ENCODE measurements at regions not wholly inside any gene's neighbourhood (a gene's known extent, or its start where the extent isn't known, plus 50 kb on each side); places are given as distances from the start of the nearest gene placed in this dataset.
A peak's percentile ranks its signal among the peaks of the same experiment; 100 is the strongest.
"Not testable (repeated sequence)": the region's sequence is repeated elsewhere in the genome, so short reads cannot be mapped to it uniquely, and the experiment has no call there.

DNA sequence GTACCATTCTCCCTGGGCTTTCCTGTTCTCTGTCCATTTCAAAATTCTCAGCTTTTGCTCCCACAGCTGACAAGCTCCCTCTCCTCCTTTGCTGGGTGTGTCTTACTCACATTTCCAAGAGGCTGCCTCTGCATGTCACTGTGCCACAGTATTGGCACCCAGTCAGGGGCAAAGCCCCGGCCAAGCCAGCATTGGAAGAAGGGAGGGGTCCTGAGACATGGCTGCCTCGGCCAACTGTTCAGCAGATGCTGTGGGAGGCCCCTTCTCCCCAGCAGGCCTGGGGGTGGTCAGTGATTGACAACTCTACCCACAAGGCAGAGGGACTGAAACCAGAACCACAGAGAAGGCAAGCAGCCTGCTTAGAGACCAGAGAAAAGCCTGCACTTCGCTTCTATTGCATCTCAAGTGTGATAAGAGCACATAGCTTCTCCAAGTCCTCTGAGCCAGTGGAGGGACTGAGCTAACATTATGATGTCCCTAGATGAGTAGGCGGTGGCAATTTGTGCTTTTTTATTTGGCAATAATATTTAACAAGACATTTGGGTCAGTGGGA, 294.1 kb downstream of the SIPA1L2 start:
- no peak for DNase-seq

DNA sequence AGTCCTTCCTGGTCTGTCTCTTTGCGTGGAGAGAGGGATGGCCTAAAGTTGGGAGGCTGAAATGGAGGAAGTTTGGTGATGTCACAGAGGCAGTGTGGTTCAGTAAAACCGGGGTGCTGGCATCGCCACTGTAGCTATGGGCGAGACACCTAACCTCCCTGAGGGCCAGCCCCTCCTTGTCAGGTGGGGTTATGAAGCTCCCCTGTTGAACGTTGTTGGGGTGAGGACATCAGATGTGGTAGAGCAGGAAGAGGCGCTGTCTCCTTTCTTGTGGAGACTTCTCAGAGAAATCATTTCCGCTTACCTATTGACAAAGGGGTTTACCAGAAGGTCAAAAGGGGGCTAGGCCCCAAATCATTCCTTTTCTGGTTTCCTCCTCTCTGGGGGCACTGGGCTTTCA, 294.7 kb downstream of the SIPA1L2 start:
- DNase-seq, result peak; percentile 24 to 41

DNA sequence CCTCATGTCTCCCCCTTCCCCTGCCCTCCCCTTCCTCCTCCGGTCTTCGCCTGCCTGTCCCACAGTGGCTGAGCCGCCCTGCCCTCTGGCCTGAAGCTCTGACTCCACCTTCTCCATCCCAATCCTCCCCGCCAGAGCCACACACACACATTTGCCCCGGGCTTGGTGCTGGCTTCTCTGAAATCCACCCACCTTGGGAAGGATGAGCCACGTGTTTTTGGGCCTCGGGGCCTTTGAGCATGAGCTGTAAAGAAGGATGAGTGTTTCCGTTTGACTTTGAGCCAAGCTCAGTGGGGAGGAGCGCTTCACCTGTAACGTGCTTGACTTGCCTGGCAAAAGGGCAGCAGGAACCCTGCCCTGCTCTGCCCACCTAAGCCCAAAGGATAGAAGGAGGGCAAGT, 295.1 kb downstream of the SIPA1L2 start:
- DNase-seq, result no peak

DNA sequence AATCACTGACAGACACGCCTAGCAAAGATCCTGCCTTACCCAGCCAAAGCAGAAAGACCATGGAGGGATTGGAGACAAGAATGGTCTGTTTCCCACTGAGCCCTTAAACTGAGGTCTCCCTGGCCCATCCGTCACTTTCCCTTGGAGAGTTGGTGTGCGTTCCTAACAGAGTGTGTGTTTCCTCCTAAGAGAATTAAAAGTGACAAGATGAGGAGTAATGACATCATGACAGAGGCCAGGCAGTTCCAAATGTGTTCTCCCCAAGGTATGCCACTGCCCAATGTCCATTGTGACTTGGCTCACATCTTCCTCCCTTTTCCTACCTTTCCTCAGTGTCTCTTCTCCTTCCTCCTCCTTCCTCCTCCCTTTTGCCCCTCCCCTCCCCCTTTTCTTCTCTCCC, 295.7 kb downstream of the SIPA1L2 start:
- no peak for DNase-seq

DNA sequence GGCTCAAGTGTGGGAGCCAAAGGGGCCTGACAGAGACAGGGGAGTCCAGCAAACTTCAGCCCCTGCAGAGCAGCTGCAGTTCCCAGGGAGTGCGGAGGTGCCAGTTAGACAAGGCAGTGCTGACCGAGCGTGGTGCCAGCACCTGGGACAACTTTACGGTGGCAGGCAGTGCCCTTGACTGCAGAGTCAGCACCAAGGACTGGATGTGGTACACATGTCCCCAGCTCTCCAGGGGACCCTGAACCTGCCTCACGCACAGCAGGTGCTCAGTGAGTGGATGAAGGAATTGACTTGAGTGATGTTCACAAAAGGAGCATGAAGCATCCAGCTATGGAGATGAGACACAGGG, 296.5 kb downstream of the SIPA1L2 start:
- DNase-seq, result no peak

DNA sequence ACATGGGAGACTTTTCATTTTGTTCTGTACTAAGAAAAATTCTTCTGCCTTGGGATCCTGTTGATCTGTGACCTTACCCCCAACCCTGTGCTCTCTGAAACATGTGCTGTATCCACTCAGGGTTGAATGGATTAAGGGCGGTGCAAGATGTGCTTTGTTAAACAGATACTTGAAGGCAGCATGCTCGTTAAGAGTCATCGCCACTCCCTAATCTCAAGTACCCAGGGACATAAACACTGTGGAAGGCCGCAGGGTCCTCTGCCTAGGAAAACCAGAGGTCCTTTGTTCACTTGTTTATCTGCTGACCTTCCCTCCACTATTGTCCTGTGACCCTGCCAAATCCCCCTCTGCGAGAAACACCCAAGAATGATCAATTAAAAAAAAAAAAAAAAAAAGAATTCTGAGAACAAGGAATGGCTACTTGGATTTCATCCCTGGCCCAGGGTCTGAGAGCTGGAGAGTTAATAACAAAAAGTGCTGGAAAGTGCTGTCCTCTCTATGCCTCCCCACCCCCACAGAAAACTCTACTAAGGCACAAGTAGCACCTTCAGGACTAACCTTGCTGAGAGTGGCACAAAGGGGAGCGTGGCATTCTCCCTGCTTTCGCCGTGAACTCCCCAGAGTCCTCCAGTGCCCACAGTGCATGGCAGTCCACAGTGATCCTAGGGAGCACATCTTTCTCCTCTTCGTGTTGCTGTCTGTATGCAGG, 297.1 kb downstream of the SIPA1L2 start:
- DNase-seq, result not testable (repeated sequence)

DNA sequence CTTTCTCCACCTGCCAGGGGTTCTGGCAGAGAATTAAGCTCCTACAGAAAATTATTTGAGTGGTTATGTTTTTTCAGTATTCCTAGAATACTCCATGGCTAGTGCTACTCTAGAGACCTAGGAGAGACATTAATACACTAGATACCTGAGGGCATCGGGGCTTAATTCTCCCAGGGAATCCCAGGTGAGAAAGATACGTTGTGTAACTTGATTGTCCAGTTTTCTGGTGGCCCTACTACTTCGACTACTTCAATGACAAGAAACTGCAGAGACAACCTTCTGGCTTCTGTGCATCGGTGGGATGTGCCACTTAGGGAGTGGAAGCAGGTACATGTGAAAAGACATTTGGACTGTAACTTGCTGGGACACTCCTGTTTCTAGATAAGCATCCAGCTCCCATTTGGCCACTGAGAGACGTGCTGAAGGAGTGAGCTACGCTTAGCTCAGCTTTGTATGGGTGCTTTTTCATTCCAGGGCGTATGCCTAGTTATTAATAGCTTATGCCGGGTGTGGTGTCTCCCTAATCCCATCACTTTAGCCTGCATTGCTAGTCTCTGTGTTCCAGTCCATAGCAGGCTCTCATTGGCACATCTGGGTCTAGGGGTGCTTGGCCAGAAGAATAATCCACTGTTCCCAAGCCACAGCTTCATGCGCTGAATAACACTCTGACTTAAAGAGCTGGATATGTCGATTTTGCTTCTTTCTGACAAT, 300.7 kb downstream of the SIPA1L2 start:
- DNase-seq, result no peak

DNA sequence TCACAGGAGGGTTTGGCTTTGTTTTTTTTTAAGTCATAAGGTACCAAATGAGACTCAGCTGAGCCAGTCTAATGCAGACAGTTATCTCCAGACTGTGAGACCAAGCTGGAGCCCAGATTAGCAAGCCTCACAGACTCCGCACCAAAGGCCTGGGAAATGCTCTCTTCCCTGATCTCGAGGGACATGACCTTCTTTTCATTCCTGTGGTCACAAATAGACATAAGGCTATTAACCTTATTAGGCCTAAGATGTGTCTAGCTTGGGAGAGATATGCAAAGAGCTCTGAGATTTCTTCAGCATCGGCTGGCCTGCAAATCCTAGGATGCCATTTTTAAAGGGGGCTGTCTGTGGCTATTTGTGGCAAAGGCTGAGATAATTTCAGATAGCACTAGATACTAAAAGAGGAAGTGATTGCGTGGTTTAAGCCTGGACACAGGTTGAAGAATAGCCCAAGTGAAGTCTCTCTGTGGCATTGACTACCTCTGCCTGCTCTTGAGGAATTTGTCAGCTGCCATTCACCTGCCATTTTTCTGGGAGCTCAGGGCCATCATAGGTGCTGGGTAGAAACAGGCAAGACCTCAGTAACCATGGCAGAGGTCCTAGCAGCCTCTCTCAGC, 301.3 kb downstream of the SIPA1L2 start:
- DNase-seq, result no peak

DNA sequence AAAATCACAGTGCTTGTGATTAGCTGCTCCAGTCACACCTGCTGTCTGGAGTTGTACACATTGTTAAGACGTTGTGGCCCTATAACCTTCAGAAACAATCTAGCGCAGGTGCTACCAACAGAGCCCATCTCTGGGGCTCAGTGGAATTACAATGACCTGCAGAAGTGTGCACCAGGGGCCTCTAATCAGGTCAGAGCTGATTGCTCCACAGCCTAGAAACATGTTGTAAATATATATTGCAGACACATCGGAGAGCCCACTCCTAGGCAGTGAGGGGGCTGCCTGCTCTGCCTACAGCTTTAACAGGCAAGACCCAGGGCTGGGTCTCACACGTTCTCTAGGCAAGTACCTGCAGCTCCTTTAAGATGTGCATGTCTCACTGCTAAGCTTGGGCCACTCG, 302.0 kb downstream of the SIPA1L2 start:
- DNase-seq, result no peak

DNA sequence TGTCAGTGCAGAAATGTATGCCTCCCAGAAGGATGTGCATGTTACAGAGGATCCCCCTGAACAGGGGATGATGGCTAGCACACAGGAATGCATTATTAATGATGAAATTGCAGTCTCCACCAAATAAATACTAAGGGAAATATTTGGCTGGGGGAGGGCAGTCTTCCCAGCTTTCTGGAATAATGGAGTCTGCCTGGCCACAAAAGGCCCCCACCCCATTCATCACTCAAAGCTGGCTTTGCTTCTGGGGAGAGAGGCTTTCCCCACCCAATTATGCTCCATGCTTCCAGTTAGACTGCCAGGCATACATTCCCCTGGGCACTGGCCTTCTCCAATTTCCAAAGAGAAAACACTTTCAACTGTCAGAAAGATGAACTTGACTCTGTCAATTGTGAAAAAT, 302.7 kb downstream of the SIPA1L2 start:
- DNase-seq, result no peak

DNA sequence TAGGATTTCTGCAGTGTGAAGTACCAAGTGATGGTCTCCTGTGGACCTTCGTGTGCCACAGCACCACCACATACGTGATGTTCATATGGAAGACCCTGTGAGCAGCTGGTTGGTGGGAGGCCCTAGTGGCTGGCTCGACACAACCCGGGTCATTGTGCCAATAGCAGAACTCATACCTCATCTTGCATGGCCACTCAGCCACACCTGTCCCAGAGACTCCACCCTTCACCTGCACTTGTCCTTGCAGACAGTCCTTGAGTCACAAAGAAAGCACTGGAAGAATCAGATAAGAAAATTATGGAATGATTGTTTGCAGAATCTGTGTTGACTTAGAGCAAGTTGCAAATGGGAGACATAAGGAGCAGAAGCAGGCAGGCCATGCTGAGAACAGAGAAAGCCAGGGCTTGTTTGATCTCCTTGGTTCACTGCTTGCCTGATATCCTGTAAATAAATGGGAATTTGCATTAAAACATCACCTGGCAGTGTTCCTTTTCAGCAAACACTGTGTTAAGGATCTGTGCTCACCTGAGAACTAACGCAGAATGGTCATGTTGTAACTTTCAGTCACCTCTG, 307.7 kb downstream of the SIPA1L2 start:
- no peak for DNase-seq

DNA sequence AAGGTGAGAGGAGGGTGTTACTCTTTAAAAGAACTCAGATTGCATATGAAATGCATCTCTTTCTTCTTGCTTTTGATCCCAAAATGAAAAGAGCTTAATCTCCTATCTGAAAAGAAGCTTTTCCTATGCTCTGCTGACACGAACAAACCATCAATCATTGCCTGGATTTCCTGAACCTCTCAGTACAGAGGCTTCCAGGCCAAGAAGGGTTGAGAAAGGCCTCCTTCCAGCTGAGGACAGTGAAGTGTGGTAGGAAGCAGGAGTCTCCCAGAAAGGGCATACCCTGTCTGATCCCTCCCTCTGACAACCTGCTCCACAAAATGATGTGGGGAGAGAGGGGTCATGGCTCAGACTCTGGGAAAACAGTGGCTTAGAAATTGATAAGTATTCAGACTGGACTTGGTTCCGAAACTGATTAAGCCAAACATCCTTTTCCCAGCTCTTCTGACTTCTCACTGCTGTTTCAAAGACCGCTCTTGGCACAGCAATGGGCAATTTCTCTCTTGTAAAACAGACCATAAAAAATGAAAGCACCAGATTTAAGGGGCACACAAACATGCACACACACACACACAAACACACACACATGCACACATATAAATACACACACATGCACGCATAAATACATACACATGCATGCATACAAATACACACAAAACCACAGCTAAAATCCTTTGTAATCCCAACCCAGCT, 310.3 kb downstream of the SIPA1L2 start:
- no peak for DNase-seq

DNA sequence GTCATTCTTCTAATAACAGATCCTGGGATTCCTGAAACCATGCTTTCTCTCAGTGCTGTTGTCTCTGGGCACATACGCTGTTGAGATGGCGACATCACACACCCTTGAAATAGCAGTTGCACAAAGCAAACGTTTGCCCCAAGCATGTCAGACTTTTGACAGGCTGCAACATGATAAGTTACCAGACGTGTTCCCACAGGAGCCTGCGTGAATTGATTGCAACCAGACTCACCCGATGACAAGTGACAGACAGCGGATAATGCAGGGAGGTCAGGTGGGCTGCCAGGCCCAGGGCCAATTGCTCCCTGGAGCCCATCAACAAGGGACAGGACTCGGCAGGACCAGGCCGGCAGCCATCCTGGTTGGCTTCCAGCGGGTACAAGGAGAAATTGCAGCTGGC, 310.9 kb downstream of the SIPA1L2 start:
- no peak for DNase-seq

DNA sequence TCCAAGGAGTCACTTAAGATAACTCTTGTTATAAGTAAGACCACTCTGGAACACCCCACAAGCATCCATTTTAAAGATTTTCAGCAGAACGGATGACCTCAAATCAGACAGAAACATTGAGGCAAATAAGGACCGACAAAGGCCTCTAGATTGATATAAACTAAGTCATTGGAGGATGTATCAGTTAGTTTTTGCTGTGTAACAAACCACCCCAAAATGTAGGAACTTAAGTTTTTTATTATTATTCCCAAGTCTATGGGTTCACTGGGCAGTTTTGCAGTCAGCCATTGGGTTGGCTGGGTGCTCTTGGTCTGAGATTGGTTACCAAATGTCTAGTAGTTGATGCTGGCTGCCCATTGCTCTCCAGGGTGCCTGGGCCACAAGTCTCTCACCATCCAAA, 311.8 kb downstream of the SIPA1L2 start:
- no peak for DNase-seq

DNA sequence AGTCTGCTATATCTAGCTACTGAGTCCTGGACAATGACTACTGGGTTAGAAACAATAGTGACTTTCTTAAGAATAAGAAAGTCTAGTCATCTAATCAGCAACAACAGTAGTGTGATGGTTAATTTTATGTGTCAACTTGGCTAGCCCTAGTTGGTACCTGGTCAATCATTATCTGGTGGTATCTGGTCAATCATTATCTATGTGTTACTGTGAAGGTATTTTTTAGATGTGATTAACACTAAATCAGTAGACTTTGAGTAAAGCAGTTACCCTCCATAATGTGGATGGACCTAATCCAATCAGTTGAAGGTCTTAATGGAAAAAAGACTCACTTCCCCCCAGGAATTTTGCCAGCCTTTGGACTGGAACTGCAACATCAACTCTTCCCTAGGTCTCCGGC, 312.6 kb downstream of the SIPA1L2 start:
- DNase-seq, result no peak

DNA sequence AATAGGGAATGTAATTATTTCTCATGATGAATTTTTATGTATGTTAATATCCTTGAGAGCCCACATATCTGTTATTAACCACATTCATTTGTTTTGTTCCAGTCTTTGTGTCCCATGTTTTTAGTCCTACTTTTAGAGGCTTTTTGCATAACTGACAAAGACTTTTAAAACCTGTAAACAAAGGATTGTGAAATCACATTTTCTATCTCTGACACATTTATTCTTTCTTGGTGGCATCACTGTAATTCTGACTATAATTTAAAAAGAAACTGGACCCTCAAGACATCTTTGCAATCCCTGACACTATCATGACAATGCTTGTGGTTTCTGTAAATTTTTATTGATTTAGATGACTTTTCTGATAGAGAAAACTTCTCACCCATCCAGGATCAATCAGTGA, 313.1 kb downstream of the SIPA1L2 start:
- DNase-seq, result no peak

DNA sequence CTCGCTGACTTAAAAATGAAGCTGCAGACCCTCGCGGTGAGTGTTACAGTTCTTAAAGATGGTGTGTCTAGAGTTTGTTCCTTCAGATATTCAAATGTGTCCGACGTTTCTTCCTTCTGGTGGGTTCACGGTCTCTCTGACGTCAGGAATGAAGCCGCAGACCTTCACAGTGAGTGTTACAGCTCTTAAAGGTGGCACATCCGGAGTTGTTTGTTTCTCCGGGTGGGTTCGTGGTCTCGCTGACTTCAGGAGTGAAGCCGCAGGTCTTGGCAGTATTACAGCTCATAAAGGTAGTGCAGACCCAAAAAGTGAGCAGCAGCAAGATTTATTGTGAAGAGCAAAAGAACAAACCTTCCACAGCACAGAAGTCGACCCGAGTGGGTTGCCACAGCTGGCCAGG, 316.1 kb downstream of the SIPA1L2 start:
- DNase-seq, result not testable (repeated sequence)

DNA sequence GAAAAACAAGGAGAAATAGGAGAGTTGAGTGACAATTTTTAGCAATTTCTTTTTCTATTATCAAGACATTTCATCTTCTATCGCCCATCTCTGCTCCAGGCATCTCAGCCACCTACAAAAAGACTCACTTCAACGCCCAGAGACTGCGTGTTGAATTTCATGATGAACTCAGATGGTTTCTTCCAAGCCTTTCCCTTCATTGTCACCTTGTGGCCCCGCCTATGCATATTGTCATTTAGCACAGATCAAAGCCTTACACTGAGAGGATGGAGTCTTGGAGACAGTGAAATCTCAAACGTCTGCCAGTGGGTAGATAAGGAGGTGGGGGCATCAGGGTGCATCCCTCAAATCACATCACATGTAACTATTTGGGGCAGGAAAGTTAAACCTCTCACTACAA, 319.4 kb downstream of the SIPA1L2 start:
- no peak for DNase-seq

DNA sequence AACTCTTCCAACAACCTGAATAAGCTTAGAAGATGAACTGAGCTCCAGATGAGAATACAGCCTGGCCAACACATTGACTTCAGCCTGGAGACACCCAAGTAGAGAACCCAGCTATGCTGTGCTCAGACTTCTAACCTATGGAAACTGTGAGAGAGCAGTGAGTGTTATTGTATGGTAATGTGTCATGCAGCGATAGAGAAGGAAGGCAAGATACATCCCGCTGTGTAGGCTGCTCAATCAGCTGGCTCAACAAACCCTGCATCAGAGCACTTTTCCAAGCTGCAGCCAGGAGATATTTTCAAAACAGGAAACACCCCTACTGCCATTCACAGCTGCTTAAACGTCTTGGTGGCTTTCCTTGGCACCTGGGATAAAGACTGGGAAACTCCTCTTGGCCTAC, 321.3 kb downstream of the SIPA1L2 start:
- no peak for DNase-seq

DNA sequence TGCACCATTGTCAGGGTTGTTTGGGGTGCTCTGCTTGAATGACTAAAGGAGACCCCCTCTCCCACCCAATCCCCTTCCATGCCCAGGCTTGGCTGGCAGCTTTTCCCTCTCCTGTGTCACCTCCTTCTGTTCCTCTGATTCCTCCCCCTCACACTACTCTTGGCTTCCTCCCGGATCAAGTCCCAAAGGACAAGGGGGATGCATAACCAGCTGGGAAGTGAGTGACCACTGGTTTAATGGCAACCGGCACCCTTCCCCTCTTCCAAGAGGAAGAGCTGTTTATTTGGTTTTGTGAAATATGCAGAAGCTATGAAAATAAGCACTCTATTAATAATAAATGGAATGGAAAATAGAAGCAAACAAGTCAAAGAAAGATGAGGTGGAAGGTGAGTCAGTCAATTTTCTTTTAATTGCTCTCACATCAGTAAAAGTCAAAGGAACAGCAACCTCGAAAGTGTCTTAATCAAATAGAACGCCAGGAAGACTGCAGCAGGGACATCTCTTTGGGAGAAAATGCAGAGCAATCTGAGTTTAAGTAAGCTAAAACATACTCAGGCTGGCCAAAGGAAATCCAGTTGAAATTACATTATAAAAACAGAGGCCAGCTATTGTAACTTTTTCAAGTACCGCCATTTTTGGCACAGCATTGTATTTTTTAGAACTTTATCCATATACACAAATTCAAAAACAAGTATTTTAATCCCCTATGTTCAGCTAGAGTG, 322.5 kb downstream of the SIPA1L2 start:
- no peak for DNase-seq

DNA sequence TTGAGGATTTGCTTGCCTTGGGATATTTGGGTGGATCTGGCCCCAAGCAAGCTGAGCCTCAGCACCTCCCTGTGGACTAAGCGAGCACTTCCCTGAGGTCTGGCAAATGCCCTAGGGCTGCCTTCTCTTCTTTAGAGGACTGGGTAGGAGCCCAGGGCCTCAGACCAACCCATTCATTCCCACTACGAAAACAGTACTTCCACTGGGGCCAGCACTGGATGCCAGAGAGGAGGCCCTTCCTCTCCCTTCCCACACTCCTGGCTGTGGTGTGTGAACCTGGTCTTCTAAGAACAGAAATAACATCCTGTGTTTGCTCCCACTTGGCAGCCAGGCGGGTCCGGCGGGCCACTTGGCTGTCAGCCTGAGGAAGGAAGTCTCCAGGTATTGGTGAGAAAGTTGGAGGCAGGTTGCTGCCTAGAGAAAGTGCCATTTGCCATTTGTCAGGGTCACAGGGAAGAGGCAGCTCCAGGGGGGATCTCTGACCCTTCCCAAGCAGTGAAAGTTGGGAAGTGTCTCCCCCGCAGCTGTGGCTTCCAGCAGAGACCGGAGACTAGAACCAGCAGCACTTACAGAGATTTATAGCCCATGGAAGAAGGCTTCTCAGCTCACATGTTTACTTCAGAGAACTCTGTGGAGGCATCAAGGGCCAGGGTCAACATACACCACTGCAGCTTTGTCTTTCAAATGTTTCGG, 323.5 kb downstream of the SIPA1L2 start:
- DNase-seq, result no peak

DNA sequence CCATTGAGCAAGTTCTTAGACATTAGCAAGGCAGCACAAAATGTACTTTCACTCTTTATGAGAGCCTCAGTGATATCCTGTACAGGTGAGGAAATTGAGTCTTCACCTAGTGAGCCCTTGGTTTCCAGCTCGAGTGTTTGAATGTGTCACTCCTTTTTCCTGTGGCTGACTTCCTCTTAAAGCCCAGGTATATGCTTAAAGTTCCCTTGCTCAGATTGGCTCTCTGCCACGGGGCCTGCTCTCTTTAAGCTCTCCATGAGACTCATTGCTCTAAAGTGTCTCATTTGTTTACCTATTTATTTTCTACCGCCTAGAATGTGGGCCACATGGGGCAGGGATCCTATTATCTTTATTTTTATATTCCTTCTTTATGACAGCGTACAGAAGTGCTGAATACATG, 324.9 kb downstream of the SIPA1L2 start:
- DNase-seq, result no peak

All from CD4-positive, alpha-beta T cell treated with Interferon alpha-2 for 1 hour (primary cell).